ENCODE measurements at regions not wholly inside any gene's neighbourhood (a gene's known extent, or its start where the extent isn't known, plus 50 kb on each side); places are given as distances from the start of the nearest gene placed in this dataset.

DNA sequence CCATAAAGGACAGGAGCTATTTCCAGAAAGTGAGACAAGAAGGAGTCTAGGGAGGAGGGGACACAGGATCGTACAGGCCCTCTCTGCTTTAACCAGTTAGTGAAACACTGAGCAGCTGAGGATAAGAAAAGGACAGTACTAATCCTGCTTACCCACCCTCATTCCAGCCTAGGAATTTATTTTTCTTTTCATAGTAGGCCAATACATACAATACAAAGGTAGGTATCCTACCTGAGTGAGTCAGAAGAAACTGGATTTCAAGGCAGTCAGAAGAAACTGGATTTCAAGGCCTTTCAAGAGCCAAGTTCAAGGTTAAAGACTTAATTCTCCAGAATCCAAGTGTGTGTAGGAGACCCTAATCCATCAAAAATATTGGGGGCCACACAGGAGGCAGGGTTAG, 65.3 kb downstream of the EOMES start:
- H3K27me3 ChIP-seq (ENCODE audit: insufficient read depth, low read length): no peaks in the 10 kb centered on the region
- H2BK15ac ChIP-seq (ENCODE audit: low read depth, low read length): no peak overlapping the region
- H3K79me2 ChIP-seq (ENCODE audit: insufficient read depth, low read length): no peaks in the 10 kb centered on the region
- no peak overlapping the region for H2AK5ac ChIP-seq (ENCODE audit: insufficient read length, low read length)
- no peak overlapping the region for H2BK20ac ChIP-seq (ENCODE audit: low read depth, low read length, poor library complexity, severe bottlenecking)
- Mint-ChIP-seq H3K27ac (no peak overlapping the region), H3K27me3 (ENCODE audit: low read depth) (no peaks in the 10 kb centered on the region), H3K36me3 (ENCODE audit: insufficient read depth in 1 of 3, low read depth in 3 of 3) (no peaks in the 10 kb centered on the region), H3K9me3 (no peaks in the 10 kb centered on the region), H3K4me3 (no peak overlapping the region), H3K4me1 (peaks cover 31 to 32% of the 10 kb centered on the region in 2 experiments)
- no peak overlapping the region for H3K23ac ChIP-seq (ENCODE audit: insufficient read length, low read depth, low read length)
- peaks cover 9% of the 10 kb centered on the region; the same call in 1 of the 2 replicates for H3K4me1 ChIP-seq (ENCODE audit: insufficient read depth, low read length)
- TF ChIP-seq, protein P1, sequence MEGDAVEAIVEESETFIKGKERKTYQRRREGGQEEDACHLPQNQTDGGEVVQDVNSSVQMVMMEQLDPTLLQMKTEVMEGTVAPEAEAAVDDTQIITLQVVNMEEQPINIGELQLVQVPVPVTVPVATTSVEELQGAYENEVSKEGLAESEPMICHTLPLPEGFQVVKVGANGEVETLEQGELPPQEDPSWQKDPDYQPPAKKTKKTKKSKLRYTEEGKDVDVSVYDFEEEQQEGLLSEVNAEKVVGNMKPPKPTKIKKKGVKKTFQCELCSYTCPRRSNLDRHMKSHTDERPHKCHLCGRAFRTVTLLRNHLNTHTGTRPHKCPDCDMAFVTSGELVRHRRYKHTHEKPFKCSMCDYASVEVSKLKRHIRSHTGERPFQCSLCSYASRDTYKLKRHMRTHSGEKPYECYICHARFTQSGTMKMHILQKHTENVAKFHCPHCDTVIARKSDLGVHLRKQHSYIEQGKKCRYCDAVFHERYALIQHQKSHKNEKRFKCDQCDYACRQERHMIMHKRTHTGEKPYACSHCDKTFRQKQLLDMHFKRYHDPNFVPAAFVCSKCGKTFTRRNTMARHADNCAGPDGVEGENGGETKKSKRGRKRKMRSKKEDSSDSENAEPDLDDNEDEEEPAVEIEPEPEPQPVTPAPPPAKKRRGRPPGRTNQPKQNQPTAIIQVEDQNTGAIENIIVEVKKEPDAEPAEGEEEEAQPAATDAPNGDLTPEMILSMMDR (conservative IDR thresholded peaks at IDR 0.05): no peak
- no peak overlapping the region for H3K4ac ChIP-seq (ENCODE audit: low read depth, low read length)
- no CpG with 5 or more reads among the region's 1 CpG for WGBS (ENCODE audit: extremely low coverage, insufficient read length, low lambda C conversion rate)
- H3K18ac ChIP-seq (ENCODE audit: insufficient read length, low read depth, low read length): no peak overlapping the region
- no peak overlapping the region for H3K56ac ChIP-seq (ENCODE audit: insufficient read length, low read depth, low read length)
- no peak overlapping the region for H3K4me2 ChIP-seq (ENCODE audit: insufficient read depth, insufficient read length, low read length)
- no peak overlapping the region for H4K5ac ChIP-seq (ENCODE audit: insufficient read length, low read depth, low read length)
- H4K20me1 ChIP-seq (ENCODE audit: control insufficient read depth, insufficient read depth, insufficient read length): no peaks in the 10 kb centered on the region
- no peak overlapping the region for H4K8ac ChIP-seq (replicated peaks; ENCODE audit: insufficient read length, low read depth, low read length)
- no peak overlapping the region for H4K91ac ChIP-seq (ENCODE audit: insufficient read length, low read depth, low read length)
- H3K9me3 ChIP-seq (ENCODE audit: control insufficient read depth, low read depth, low read length): no peaks in the 10 kb centered on the region
- no peak for DNase-seq
- H2AFZ ChIP-seq (ENCODE audit: low read length): no peak overlapping the region
- no peak overlapping the region for H2BK5ac ChIP-seq (ENCODE audit: insufficient read length, low read length)
- no peaks in the 10 kb centered on the region for H3K23me2 ChIP-seq (ENCODE audit: insufficient read length, low read depth, low read length, poor library complexity, severe bottlenecking)
- H3T11ph ChIP-seq (ENCODE audit: low read length): no peak overlapping the region
- H3K79me1 ChIP-seq (ENCODE audit: insufficient read depth, low read depth, low read length, poor library complexity, severe bottlenecking): no peaks in the 10 kb centered on the region
- H2BK12ac ChIP-seq (ENCODE audit: insufficient read length, low read depth, low read length): no peak overlapping the region
- H3K9ac ChIP-seq (ENCODE audit: extremely low read depth, insufficient read length, low read length): no peak overlapping the region
- H2BK120ac ChIP-seq (ENCODE audit: low read depth, low read length, poor library complexity, severe bottlenecking): no peak overlapping the region
- H3K27ac ChIP-seq (ENCODE audit: insufficient read length, low read depth, low read length): no peak overlapping the region
- no peak overlapping the region for H3K14ac ChIP-seq (ENCODE audit: insufficient read depth, low read length)
